ENCODE measurements at regions not wholly inside any gene's neighbourhood (a gene's known extent, or its start where the extent isn't known, plus 50 kb on each side); places are given as distances from the start of the nearest gene placed in this dataset.

GRCh38 chr2:133676392-133677130 is 108.3 kb upstream of the NCKAP5 start:
- H3F3A ChIP-seq (replicated peaks; ENCODE audit: low read depth) = no peaks in the 10 kb centered on the region
- H3K9me3 Mint-ChIP-seq = no peaks in the 10 kb centered on the region
- H3K36me3 Mint-ChIP-seq (ENCODE audit: low read depth) = no peaks in the 10 kb centered on the region
- H2AFZ ChIP-seq = peak overlapping the region; percentile 63
- no peak overlapping the region for H3K4me3 Mint-ChIP-seq
- H3K27me3 ChIP-seq (ENCODE audit: insufficient read depth) = no peaks in the 10 kb centered on the region
- TF ChIP-seq STAT1 (IDR thresholded peaks at IDR 0.05; ENCODE audit: unreplicated experiment) (no peak), ZNF462 (CRISPR knock-in tag; IDR thresholded peaks at IDR 0.05) (no peak), NANOG (IDR thresholded peaks at IDR 0.05; ENCODE audit: borderline replicate concordance) (no peak), JUNB (IDR thresholded peaks at IDR 0.05; ENCODE audit: unreplicated experiment) (no peak), ZNF331 (CRISPR knock-in tag; IDR thresholded peaks at IDR 0.05; ENCODE audit: low read depth) (no peak), REST (IDR thresholded peaks at IDR 0.05; ENCODE audit: unreplicated experiment) (no peak), CTCF (conservative IDR thresholded peaks at IDR 0.05; ENCODE audit: low read depth in 2 of 2) (no peak), EZH2phosphoT487 (IDR thresholded peaks at IDR 0.05; ENCODE audit: unreplicated experiment) (no peak), ZNF114 (CRISPR knock-in tag; IDR thresholded peaks at IDR 0.05) (no peak), CREB1 (CRISPR knock-in tag; IDR thresholded peaks at IDR 0.05; ENCODE audit: low read depth) (no peak), POLR2AphosphoS5 (IDR thresholded peaks at IDR 0.05; ENCODE audit: low read depth) (no peak), EZH2 (IDR thresholded peaks at IDR 0.05; ENCODE audit: low read depth, unreplicated experiment) (no peak), ETS1 (IDR thresholded peaks at IDR 0.05) (no peak)
- H3K36me3 ChIP-seq (ENCODE audit: insufficient read depth) = no peaks in the 10 kb centered on the region
- H3K79me2 ChIP-seq (replicated peaks; ENCODE audit: insufficient read depth) = no peaks in the 10 kb centered on the region
- no peak for ATAC-seq
- no peaks in the 10 kb centered on the region for H3K27me3 Mint-ChIP-seq (ENCODE audit: insufficient read depth, low read depth, poor library complexity)
- H3K27ac Mint-ChIP-seq = no peak overlapping the region
- H4K20me1 ChIP-seq (replicated peaks; ENCODE audit: insufficient read depth) = no peaks in the 10 kb centered on the region
- H3K4me3 ChIP-seq = no peak overlapping the region
- no peak overlapping the region for H3K4me2 ChIP-seq
- H3K9me2 ChIP-seq (ENCODE audit: insufficient read depth) = no peaks in the 10 kb centered on the region; the same call in 1 of the 2 replicates
- H3K4me1 ChIP-seq (ENCODE audit: insufficient read depth) = peaks cover 20% of the 10 kb centered on the region
- H3K4me1 Mint-ChIP-seq = peaks cover 30% of the 10 kb centered on the region
- no peak overlapping the region for H3K27ac ChIP-seq (ENCODE audit: low read depth)
- DNase-seq (ENCODE audit: low spot score) = no peak

All from GM23338 (cell line).